ENCODE measurements at regions not wholly inside any gene's neighbourhood (a gene's known extent, or its start where the extent isn't known, plus 50 kb on each side); places are given as distances from the start of the nearest gene placed in this dataset.

DNA sequence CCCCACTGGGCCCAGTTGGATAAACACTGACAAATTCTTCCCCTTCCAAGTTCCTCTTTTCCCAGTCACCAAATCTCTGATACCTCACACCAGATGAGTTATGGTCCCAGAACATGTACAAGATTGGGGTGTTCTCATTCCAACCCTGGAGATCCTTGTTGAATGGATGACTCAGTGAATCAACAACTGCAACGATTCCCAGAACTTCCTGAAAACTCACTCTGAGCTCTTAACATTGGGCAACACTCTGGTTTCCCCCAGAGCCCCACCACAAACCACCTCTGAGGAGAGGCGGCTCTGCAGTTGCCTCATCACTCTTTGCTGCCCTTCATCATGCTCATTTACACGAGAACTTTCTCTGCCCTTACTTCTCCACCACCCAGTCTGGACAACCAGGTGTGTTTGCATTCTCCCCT, 115.2 kb downstream of the MRPL14 start:
- no peak for DNase-seq (ENCODE audit: low spot score)

DNA sequence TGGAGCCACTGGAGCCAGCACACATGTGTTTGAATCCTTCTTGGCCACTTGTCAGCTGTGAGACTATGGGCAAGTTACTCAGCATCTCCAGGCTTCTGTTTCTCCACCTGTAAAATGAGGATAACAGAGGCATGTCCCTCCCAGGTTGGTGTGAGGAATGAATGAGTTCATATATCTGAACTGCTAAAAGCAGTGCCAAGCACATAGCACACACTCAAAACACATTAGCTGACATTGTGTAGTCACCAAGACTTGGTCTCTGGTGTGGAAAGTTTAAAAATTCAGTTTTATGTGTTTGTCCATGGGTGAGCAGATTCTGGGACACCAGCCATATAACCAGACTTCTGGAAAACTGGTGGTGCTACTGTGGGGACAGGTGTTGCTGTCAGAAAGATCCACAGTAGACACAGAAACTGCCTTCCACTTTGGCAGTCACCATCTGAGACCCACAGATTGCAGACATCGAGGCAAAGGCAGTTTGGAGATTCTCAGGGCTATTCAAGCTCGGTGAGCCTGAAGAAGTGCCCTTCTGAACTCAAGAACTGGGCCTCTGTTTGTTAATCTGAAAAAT, 115.8 kb downstream of the MRPL14 start:
- DNase-seq (ENCODE audit: low spot score), result no peak

DNA sequence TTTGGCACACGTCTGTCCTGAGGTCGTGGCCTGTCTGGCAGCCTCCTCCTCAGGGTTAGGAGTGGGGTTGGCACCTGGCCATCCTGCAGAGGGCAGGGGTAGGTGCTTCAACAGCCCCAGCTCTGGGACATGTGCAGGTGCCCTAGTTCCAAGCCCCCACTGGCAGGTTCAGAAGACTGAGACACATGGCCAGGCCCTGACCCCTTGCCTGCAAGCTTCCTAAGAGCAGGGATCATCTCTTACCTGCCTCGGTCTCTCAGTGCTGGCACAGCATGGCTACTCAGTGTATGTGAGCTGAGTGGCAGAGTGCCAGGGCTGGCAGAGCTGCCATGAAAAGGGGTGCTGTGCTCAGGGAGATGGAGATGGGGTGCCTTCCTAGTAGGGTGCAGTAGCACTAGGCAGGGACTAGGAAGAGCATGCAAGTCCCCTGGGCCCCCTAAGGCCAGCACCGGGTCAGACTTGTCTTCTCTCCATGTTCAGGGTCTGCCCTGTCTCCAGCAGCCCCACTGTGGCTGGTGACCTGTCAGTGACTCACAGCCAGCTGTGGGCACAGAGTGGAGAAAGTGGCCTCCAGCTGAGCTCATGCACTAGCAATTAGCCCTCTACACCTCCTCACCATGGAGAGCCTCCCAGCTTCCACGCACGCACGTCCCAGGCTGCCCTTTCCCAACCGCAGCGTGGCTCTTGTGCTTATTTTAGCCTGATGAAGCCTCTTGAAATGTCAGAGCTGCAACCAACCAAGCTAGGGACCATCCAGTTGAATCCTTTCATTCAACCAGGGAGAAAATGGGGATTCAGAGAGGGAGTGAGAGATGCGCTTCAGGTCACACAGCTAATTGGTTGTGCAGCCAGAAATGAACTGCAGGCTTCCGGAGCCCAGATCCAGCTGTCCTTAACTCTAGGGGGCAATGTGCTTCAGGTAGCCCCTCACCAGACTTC, 116.6 kb downstream of the MRPL14 start:
- DNase-seq (ENCODE audit: low spot score), result no peak

DNA sequence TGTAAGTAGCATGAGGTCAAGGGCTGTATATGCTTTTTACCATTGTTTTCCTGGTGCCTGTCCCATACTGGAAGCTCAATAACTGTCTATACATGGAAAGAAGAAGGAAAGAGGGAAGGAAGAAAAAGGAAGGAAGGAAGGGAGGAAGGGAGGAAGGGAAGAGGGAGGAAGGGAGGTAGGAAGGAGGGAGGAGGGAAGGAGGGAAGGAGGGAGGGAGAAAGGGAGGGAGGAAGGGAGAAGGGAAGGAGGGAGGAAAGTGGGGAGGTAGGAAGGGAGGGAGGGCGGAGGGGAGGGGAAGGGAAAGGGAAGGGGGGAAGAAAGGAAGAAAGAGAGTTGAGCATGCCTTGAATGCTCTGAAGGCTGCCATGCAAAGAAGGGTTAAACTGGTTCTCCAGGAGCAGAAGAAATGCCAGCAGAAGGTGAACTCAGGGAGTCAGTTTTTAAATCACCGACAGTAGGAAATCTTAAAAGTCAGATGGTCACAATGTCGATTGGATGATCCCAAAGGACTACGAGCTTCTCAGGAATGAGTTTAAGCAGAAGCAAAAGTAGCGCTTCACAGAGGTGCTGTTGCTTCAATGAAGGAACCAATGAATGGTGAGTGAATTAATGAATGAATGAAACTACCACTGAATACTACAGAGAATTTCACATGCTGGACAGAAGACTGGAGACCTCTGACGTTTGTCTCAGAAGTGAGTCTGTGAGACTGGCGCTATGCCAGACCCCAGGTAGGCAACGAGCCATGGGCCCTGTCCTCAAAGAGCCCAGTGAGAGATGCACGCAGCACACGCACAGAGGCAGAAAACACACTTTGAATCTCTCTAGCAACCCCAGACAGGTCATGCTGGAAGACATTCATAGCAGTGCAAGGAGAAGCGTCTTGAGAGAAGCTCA, 117.6 kb downstream of the MRPL14 start:
- DNase-seq (ENCODE audit: low spot score), result no peak

DNA sequence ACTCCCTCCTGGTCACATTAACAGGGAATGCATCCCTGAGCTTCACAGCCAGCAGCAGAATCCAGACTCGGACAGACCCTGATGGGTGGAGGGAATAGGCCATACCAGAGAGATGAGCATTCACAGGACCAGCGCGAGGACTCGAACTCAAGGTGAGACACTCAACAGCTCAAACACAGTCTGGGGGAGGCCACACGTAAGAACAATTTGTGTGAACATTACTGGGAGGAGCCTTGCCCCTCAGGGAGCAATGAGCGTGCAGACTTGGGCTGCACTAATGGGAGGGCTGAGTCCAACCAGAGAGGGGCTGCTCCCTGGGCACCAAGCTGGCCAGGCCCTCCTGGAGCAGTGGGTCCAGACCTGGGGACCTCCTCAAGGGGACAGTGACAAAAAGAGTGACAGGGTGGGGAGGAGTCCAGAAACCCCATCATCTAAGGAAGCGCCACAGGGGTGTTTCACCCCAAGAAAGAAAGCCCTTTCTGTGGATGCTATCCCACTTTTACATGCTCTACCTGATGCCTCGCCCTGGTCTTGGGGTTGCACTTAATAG, 118.4 kb downstream of the MRPL14 start:
- DNase-seq (ENCODE audit: low spot score), result no peak

DNA sequence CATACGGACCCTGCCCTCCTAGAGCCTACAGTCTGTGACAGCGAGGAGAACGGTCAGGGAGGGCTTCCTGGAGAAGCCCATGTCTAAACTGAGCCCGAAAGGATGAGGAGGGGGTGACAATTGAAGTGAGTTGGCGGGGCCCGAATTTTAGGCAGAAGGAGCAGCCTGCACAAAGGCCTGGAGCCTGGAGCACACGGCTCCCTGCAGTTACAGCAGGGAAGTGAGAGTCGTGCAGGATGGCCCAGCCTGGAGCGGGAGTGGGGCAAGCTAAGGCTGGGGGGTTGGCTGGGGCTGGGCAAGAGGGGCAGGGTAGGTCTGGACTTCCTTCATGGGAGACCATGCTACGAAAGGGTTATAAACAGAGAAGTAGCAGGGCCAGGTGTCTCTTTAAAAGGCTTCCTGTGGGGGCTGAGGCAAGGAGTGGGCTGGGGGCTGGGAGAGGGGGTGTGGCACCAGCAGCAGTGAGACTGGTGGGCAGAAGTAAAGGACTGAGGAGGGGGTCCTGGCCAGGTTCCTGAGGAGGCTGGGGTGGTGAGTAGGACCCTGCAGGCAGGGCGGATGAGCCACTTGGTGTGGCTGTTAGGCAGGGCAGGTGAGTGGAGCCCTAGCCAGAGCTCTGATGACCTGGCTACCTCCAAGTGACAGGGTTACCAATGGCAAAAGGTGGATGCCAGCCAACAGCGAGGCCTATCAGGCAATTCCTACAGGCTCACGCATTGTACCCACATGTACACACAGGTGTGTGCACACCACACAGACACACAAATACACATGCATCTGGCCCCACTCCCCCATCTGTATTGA, 119.2 kb downstream of the MRPL14 start:
- DNase-seq (ENCODE audit: low spot score), result no peak

DNA sequence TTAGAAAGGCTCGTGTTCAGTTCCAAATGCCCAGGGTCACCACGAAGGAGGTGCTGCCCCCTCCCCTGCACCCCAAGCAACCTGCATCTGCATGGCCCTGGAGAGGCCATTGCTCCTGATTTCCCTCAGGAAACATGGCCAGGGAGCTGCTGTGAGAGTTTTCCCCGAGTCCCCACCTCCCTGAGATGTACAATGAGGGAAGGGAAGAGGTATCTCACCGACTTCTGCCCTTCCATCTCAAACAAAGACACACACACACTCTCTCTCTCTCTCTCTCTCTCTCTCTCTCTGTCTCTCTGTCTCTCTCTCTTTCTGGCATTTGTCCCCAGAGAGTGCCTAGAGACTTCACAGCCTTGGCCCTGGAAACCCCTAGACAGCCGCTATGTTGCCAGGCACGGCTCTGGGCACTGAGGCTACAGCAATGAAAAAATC, 120.4 kb downstream of the MRPL14 start:
- no peak for DNase-seq (ENCODE audit: low spot score)

DNA sequence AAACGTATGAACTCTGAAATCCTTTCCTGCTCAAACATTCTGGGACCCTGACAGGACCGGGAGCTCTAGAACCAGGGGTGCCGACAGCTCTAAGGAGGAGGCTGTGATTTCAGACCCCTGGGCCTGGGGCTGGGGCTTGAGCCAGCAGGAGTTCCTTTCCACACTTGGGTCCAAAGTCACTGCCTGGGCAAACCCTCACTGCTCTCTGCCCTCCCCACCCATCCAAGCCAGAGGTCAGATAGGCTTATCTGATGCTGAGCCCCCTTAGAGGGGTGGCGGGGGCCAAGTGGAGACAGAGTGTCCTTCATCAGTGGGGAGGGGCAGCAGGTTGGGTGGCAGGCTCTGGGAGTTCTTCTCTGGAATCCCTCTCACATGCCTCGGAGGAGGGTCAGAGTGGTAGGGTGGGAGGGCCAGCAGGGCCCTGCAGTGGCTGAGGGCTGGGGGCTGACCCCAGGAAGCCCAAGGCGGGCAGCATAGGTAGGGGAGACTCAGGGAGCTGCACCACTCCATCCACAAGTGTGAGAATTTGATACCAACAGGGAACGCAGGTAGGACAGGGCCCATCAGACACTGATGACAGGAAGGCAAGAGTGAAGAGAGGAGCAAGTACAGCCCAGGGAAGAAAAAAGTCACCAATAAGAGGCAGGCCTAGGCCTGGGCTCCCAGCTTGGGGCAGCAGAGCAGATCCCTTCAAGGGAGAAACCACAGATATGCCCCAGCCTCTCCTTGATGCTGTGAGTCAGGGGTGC, 121.0 kb downstream of the MRPL14 start:
- no peak for DNase-seq (ENCODE audit: low spot score)

DNA sequence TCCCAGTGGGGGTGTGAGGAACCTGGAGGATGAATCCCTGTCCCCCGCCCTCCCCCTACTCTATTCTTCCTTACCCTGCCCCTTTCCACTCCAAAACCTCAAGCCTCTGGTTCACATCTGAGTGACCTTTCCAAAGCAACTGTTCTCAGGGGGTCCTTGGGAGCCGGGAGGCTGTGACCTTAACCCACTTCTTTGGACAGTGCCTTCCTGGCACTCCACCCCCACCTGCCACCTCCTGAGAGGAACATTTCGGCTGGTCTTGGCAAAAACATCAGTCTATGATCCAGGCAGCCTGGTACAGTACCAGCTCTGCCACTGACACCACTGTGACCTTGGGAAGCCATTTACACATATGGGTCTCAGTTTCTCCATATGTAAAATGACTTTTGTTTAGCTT, 121.7 kb downstream of the MRPL14 start:
- no peak for DNase-seq (ENCODE audit: low spot score)

DNA sequence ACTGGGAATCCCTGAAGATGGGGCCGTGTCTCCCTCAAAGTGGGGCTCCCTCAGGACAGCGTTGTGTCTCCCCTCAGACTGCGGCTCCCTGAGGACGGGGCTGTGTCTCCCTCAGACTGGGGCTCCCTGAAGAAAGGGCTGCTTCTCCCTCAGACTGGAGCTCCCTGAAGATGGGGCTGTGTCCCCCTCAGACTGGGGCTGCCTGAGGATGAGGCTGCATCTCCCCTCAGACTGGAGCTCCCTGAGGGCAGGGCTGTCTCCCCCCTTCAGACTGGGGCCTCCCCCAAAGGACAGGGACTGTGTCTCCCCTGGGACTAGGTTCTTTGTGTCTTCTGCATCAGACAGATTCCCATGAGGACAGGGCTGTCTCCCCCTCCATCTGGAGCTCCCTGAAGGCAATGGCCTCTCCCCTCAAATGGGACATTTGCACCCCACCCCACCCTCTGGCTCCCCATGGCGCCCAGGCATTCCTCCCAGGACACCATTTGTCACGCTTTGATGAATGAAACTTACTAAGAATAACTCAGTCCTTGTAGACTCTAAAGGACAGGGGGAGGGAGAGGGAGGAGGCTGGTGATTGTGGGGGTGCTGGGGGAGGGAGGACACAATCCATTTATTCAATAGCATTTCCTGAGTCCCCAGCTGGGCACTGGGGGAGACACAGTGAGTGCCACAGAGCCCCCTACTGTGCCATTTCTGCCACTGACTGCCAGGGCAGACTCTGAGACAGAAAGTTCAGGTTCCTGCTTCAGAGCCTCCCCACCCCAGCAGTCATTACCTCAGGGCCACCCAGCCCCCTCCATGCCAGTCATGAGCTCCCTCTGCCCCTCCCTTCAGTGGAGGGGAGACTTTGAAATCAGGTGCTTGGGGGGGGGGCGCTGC, 122.4 kb downstream of the MRPL14 start:
- DNase-seq (ENCODE audit: low spot score), result no peak

DNA sequence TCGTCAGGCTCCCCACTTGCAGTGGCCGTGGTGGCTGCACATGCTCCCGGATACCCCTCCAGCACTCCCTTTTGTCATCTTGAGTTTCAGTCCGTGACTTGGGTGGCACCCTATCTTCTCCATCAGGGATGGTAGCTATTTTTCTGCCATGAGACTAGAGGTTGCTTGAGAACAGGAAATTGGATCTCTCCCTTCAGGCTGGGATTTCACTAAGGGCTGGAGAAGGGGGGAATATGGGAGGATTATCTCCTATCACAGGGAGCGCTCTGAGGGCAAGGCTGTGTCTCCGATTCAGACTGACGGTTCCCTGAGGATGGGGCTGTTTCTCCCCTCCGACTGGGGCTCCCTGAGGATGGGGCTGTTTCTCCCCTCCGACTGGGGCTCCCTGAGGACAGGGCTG, 123.1 kb downstream of the MRPL14 start:
- no peak for DNase-seq (ENCODE audit: low spot score)

DNA sequence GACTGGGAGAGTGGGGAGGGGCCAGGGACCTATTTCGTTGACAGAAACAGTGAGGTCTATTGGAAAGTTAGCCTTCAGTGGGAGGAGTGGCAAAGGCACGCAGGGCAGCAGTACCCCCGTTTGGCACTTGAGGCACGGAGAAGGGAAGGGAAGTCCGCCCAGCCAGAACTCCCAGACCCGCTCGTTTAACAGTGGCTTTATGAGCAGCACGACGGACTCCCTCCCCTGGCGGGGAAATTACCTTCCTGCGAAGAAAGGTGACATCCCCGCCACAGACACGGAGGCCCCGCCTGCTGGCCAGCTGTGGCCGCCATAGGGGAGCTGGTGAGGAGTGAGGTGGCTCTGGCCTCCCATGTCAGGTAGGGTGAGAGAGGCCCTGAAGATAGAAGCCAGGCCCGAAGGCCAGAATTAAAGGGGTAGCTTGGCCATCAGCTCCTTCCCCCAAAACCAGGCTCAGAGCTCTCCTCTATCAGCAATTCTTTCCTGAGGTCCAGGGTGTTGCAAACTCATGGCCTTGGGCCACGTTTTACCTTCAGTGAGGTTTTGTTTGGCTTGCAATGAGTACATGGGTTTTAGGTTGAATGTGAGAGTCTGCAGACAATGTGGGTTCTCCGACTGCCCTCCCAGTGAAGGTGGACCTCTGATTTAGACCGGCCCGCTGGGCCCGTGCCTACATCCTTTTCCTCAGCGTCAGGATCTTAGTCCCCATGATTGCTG, 123.7 kb downstream of the MRPL14 start:
- no peak for DNase-seq (ENCODE audit: low spot score)

DNA sequence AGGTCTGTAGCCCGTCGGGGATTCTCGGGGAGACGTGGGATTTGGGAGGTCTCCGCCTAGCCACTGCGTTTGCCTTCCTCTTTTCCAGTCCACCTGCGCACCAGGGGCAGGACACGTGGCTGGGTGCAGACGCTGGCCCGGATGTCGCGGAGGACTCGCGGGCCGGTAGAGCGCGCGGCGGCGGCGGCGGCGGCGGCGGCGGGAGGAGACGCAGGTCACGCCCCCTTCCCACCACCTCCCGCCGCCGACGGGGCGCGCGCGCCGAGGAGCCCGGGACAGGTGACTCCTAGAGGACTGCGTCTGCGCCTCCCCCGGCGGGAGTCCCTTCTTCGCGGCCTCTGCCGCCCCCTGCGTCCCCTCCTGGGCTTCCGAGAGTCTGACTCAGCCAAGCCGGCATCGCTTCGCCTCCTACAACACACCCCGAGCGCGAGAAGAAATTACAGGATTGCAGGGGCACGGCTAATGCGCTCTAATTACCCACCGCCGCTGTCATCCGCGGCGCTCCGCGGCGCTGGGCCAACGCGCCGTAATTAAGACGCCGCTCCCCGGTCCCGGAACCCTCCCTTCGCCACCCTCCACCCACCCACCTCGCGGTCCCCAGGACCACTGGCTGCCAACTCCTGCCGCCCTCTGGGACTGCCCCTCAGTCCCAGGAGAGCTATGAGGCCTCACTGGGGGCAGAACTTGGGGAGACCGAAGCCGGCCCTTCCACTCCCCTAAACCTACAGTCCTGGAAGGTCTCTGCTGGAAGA, 124.5 kb downstream of the MRPL14 start:
- DNase-seq (ENCODE audit: low spot score), result peak; percentile 83

DNA sequence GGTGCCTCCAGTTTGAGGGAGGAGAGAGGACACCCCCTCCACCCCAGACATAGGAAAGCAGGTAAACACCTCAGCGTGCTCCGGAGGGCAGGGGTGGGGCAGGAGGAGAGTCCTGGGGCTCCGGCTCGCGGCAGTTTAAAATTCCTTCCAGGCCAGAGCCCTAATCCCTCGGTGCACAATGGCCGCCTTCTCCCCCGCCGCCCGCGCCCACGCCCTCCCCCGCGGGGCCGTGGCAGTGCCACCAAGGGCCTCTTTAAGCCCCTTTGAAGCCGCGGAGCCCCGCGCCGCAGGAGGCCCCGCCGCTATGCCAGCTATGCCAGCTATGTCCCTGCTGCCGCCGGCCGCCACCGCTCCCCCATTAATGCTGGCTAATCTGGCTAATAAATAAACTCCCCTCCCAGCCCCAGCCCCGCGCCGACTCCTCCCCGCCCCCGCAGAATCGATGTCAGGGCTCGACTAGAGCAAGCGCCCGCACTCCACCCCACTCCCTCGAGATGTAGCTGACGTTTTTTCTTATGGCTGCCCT, 125.1 kb downstream of the MRPL14 start:
- DNase-seq (ENCODE audit: low spot score), result peak; percentile 90

DNA sequence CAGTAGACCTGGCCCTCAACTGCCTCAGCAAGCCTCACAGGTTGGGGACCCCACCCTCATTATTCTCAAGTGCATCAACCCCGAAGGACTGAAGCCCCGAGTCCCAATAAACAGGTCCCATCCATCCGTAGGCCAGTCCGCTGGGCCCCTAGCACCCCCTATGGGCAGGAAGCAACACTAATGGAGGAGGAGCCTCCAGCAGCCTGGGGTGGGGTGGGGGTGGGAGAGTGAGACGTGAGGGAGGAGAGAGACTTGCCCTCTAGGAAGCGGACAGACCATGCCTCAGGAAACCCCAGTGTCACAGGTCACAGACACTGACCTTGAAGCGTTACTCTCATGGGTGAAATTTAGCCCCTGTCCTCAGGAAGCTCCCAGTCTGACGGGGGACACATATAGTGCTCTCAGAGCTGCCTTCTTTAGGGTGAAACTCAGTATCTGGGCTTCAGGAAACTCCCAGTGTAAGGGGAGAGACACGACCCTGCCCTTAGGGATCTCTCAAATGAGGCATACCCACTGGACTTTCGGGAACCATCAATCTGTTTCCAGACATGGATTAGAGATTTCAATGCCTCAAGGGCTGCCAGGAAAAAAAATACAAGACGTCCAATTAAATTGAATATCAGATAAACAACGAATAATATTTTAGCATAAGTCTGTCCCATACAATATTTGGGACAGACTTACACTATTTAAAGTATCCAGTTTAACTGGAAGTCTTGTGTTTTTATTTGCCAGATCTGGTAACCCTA, 125.8 kb downstream of the MRPL14 start:
- peak; percentile 77 for DNase-seq (ENCODE audit: low spot score)

DNA sequence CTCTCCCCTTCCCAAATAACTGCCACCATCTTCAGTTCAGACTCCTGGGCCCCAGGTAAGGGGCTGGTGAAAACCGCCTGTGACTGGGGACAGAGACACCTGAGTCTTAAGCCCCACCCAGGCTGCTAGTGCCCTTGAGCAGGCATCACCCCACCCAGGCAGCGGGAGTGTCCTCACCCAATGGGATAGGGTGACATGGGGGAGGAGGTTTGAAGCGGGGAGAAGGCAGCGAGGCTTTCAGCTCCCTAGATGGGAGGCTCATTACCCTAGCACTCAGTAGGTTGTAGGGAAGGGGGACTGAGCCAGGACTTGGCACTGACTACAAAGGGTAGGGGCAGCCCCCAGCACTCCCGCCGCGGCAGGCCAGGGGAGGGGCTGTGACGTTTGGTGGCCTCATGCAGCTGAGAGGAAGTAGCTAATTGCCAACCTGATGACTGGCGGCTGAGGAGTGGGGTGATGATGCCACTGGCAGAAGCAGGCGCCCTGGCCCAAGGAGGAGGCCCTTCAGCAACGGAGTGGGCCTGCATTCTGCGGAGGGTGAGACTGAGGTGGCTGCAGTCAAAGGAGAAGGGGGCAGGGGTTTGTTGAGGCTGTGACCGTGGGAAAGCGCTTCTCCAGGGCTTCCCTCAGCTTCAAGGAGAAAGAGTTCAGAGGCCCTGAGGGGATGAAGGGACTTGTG, 126.9 kb downstream of the MRPL14 start:
- no peak for DNase-seq (ENCODE audit: low spot score)

DNA sequence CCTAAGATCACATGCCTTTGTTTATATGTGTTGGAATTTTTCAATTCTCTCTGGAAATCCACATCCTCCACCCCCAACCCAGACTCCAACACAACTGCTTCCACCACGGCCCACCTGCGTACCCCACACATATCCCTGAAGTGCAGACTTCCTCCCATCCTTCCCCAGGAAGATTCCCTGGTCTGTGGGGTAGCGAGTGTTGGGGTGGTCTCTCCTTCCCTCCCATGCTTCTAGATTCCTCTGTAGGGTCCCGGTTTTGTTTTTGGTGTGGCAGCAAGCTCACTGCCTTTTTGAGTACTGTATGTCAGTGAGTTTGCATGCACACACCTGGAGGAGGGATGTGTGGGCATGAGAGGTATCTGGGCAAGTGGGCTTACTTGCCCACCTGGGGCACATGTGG, 127.6 kb downstream of the MRPL14 start:
- no peak for DNase-seq (ENCODE audit: low spot score)
